IgD-negative memory B cell (primary cell): ENCODE measurements at regions not wholly inside any gene's neighbourhood (a gene's known extent, or its start where the extent isn't known, plus 50 kb on each side); places are given as distances from the start of the nearest gene placed in this dataset.

ENCODE experiments used
- H3K27ac Mint-ChIP-seq, 3 donors: one replicate each; pipeline ENCODE4 v1.8.0; 2020 to 2022; ENCODE audit warnings: mild to moderate bottlenecking in 3 of 3, mixed read lengths in 3 of 3, moderate library complexity in 1 of 3
- H3K27me3 Mint-ChIP-seq: one replicate; pipeline ENCODE4 v1.8.0; 2021; ENCODE audit warnings: mixed read lengths
- H3K36me3 Mint-ChIP-seq: one replicate; pipeline ENCODE4 v1.8.0; 2020; ENCODE audit warnings: mild to moderate bottlenecking, mixed read lengths
- H3K4me1 Mint-ChIP-seq, 3 donors: one replicate each; pipeline ENCODE4 v1.8.0; 2020 to 2022; ENCODE audit warnings: mixed read lengths in 3 of 3, mild to moderate bottlenecking in 1 of 3
- H3K4me3 Mint-ChIP-seq, 4 donors: one replicate each; pipeline ENCODE4 v1.8.0; 2020 to 2022; ENCODE audit warnings: mild to moderate bottlenecking in 4 of 4, mixed read lengths in 4 of 4, moderate library complexity in 3 of 4
- H3K9me3 Mint-ChIP-seq, 3 donors: one replicate each; pipeline ENCODE4 v1.8.0; 2020 to 2021; ENCODE audit warnings: mixed read lengths in 3 of 3, mild to moderate bottlenecking in 1 of 3

GRCh38 chr2:74036010-74036409 lies 51.3 kb downstream of the TET3 start:
- Mint-ChIP-seq H3K4me1 (peaks cover 53 to 78% (median 63%) of the 10 kb centered on the region in 3 donors), H3K36me3 (peaks cover 3% of the 10 kb centered on the region), H3K27me3 (peaks cover 1% of the 10 kb centered on the region), H3K27ac (peak overlapping the region; percentile 75 to 90 (median 82)), H3K4me3 (peak overlapping the region in 1 of 4 donors; percentile 33), H3K9me3 (no peaks in the 10 kb centered on the region)

GRCh38 chr2:74036450-74037195 lies 51.9 kb downstream of the TET3 start:
- peak overlapping the region in 3 of 4 donors; percentile 51 to 92 (median 67) for H3K4me3 Mint-ChIP-seq
- peaks cover 58 to 76% (median 62%) of the 10 kb centered on the region in 3 donors for H3K4me1 Mint-ChIP-seq
- peaks cover 3% of the 10 kb centered on the region for H3K36me3 Mint-ChIP-seq
- H3K9me3 Mint-ChIP-seq = no peaks in the 10 kb centered on the region
- peak overlapping the region; percentile 75 to 90 (median 82) for H3K27ac Mint-ChIP-seq
- peaks cover 1% of the 10 kb centered on the region for H3K27me3 Mint-ChIP-seq

- peaks cover 1% of the 10 kb centered on the region for H3K27me3 Mint-ChIP-seq
- H3K4me1 Mint-ChIP-seq = peaks cover 51 to 73% (median 59%) of the 10 kb centered on the region in 3 donors
- no peaks in the 10 kb centered on the region for H3K9me3 Mint-ChIP-seq
- peak overlapping the region; percentile 67 to 92 (median 80) for H3K4me3 Mint-ChIP-seq
- peaks cover 3% of the 10 kb centered on the region for H3K36me3 Mint-ChIP-seq
- peak overlapping the region; percentile 82 to 90 (median 89) for H3K27ac Mint-ChIP-seq
Observed at GRCh38 chr2:74037379-74037860, 52.7 kb downstream of the TET3 start.

- Mint-ChIP-seq H3K4me1 (peaks cover 45 to 67% (median 53%) of the 10 kb centered on the region in 3 donors), H3K4me3 (peak overlapping the region in 1 of 4 donors; percentile 65), H3K9me3 (no peaks in the 10 kb centered on the region), H3K27me3 (peaks cover 1% of the 10 kb centered on the region), H3K27ac (peak overlapping the region in 2 of 3 donors; percentile 4 to 7), H3K36me3 (peaks cover 5% of the 10 kb centered on the region)
Observed at GRCh38 chr2:74039611-74040010, 54.9 kb downstream of the TET3 start.

GRCh38 chr2:74041182-74041581 lies 56.5 kb downstream of the TET3 start:
- Mint-ChIP-seq H3K27ac (no peak overlapping the region), H3K4me3 (peak overlapping the region in 1 of 4 donors; percentile 76), H3K36me3 (peaks cover 5% of the 10 kb centered on the region), H3K27me3 (peaks cover 1% of the 10 kb centered on the region), H3K9me3 (no peaks in the 10 kb centered on the region), H3K4me1 (peaks cover 48 to 62% (median 51%) of the 10 kb centered on the region in 3 donors)

- peaks cover 1% of the 10 kb centered on the region for H3K27me3 Mint-ChIP-seq
- peaks cover 42 to 57% (median 45%) of the 10 kb centered on the region in 3 donors for H3K4me1 Mint-ChIP-seq
- H3K9me3 Mint-ChIP-seq = no peaks in the 10 kb centered on the region
- H3K27ac Mint-ChIP-seq = no peak overlapping the region
- peak overlapping the region in 1 of 4 donors; percentile 61 for H3K4me3 Mint-ChIP-seq
- peaks cover 5% of the 10 kb centered on the region for H3K36me3 Mint-ChIP-seq
Observed at GRCh38 chr2:74041726-74042125, 57.0 kb downstream of the TET3 start.

GRCh38 chr2:74042606-74043005 lies 57.9 kb downstream of the TET3 start:
- Mint-ChIP-seq H3K4me1 (peaks cover 33 to 48% (median 37%) of the 10 kb centered on the region in 3 donors), H3K36me3 (peaks cover 6% of the 10 kb centered on the region), H3K27ac (no peak overlapping the region), H3K4me3 (no peak overlapping the region), H3K9me3 (no peaks in the 10 kb centered on the region), H3K27me3 (peaks cover 1% of the 10 kb centered on the region)

- H3K4me3 Mint-ChIP-seq = no peak overlapping the region
- H3K4me1 Mint-ChIP-seq = peaks cover 24 to 38% (median 28%) of the 10 kb centered on the region in 3 donors
- H3K27me3 Mint-ChIP-seq = peaks cover 1% of the 10 kb centered on the region
- peaks cover 9% of the 10 kb centered on the region for H3K36me3 Mint-ChIP-seq
- H3K27ac Mint-ChIP-seq = peak overlapping the region in 1 of 3 donors; percentile 31
- no peaks in the 10 kb centered on the region for H3K9me3 Mint-ChIP-seq
Observed at GRCh38 chr2:74043345-74044329, 58.9 kb downstream of the TET3 start.

GRCh38 chr2:74044999-74045398 lies 60.3 kb downstream of the TET3 start:
- no peak overlapping the region for H3K27ac Mint-ChIP-seq
- H3K9me3 Mint-ChIP-seq = no peaks in the 10 kb centered on the region
- no peaks in the 10 kb centered on the region for H3K27me3 Mint-ChIP-seq
- H3K4me3 Mint-ChIP-seq = no peak overlapping the region
- peaks cover 16 to 24% (median 17%) of the 10 kb centered on the region in 3 donors for H3K4me1 Mint-ChIP-seq
- peaks cover 11% of the 10 kb centered on the region for H3K36me3 Mint-ChIP-seq

GRCh38 chr2:74045454-74045853 lies 60.7 kb downstream of the TET3 start:
- H3K36me3 Mint-ChIP-seq = peaks cover 10% of the 10 kb centered on the region
- H3K27ac Mint-ChIP-seq = no peak overlapping the region
- H3K9me3 Mint-ChIP-seq = no peaks in the 10 kb centered on the region
- H3K27me3 Mint-ChIP-seq = no peaks in the 10 kb centered on the region
- no peak overlapping the region for H3K4me3 Mint-ChIP-seq
- H3K4me1 Mint-ChIP-seq = peaks cover 14 to 20% (median 16%) of the 10 kb centered on the region in 3 donors

GRCh38 chr2:74046441-74046840 lies 61.7 kb downstream of the TET3 start:
- H3K4me3 Mint-ChIP-seq = no peak overlapping the region
- H3K27ac Mint-ChIP-seq = peak overlapping the region in 1 of 3 donors; percentile 54
- H3K9me3 Mint-ChIP-seq = no peaks in the 10 kb centered on the region
- peaks cover 6 to 17% (median 12%) of the 10 kb centered on the region in 3 donors for H3K4me1 Mint-ChIP-seq
- no peaks in the 10 kb centered on the region for H3K27me3 Mint-ChIP-seq
- H3K36me3 Mint-ChIP-seq = peaks cover 10% of the 10 kb centered on the region

- Mint-ChIP-seq H3K4me3 (no peak overlapping the region), H3K27me3 (no peaks in the 10 kb centered on the region), H3K4me1 (peaks cover 3 to 20% (median 8%) of the 10 kb centered on the region in 3 donors), H3K27ac (peak overlapping the region in 1 of 3 donors; percentile 54), H3K36me3 (peaks cover 10% of the 10 kb centered on the region), H3K9me3 (no peaks in the 10 kb centered on the region)
Observed at GRCh38 chr2:74047152-74047551, 62.4 kb downstream of the TET3 start.

GRCh38 chr2:74048147-74048546 lies 63.4 kb downstream of the TET3 start:
- H3K9me3 Mint-ChIP-seq = no peaks in the 10 kb centered on the region
- no peak overlapping the region for H3K4me3 Mint-ChIP-seq
- H3K4me1 Mint-ChIP-seq = peaks cover 2 to 19% (median 4%) of the 10 kb centered on the region in 3 donors
- peaks cover 7% of the 10 kb centered on the region for H3K36me3 Mint-ChIP-seq
- no peaks in the 10 kb centered on the region for H3K27me3 Mint-ChIP-seq
- H3K27ac Mint-ChIP-seq = no peak overlapping the region

- peak overlapping the region in 1 of 3 donors; percentile 5 for H3K27ac Mint-ChIP-seq
- no peak overlapping the region for H3K4me3 Mint-ChIP-seq
- H3K9me3 Mint-ChIP-seq = no peaks in the 10 kb centered on the region
- peaks cover 10 to 27% (median 10%) of the 10 kb centered on the region in 3 donors for H3K4me1 Mint-ChIP-seq
- no peaks in the 10 kb centered on the region for H3K27me3 Mint-ChIP-seq
- H3K36me3 Mint-ChIP-seq = peaks cover 7% of the 10 kb centered on the region
Observed at GRCh38 chr2:74048843-74049519, 64.3 kb downstream of the TET3 start.
